Kidney epithelial cell (primary cell): ENCODE measurements at regions not wholly inside any gene's neighbourhood (a gene's known extent, or its start where the extent isn't known, plus 50 kb on each side); places are given as distances from the start of the nearest gene placed in this dataset.

Experiments used
- DNase-seq: peaks from one replicate; pipeline ENCODE4 v3.0.0-alpha.2; 2010; ENCODE audit warnings: low read depth
- H3K27me3 ChIP-seq: 2 replicates; pipeline ENCODE4 v1.6.0; 2011; ENCODE audit warnings: low read length; ENCODE audit not compliant: control insufficient read depth, insufficient read depth
- H3K36me3 ChIP-seq: 2 replicates; pipeline ENCODE4 v1.5.1; 2011; ENCODE audit warnings: low read length; ENCODE audit not compliant: control insufficient read depth, insufficient read depth
- H3K4me3 ChIP-seq: 2 replicates; pipeline ENCODE4 v1.5.1; 2011; ENCODE audit warnings: low read depth, mild to moderate bottlenecking, control low read depth, low read length
- CTCF ChIP-seq: IDR thresholded peaks from 2 replicates; pipeline ENCODE4 v1.5.1; 2011; ENCODE audit warnings: mild to moderate bottlenecking, moderate library complexity, low read length, control low read depth, inconsistent platforms; ENCODE audit not compliant: insufficient read depth, poor library complexity, severe bottlenecking

GRCh38 chr2:120599656-120600055 is 136.0 kb upstream of the GLI2 start:
- H3K4me3 ChIP-seq = no peak overlapping the region
- H3K27me3 ChIP-seq = peaks cover 16% of the 10 kb centered on the region
- no peaks in the 10 kb centered on the region for H3K36me3 ChIP-seq
- no peak for TF ChIP-seq CTCF
- no peak for DNase-seq

GRCh38 chr2:120600335-120600734 is 135.3 kb upstream of the GLI2 start:
- no peak for DNase-seq
- no peak for TF ChIP-seq CTCF

GRCh38 chr2:120600786-120601185 is 134.9 kb upstream of the GLI2 start:
- Histone ChIP-seq H3K36me3 (no peaks in the 10 kb centered on the region), H3K4me3 (no peak overlapping the region), H3K27me3 (peaks cover 13% of the 10 kb centered on the region)
- no peak for DNase-seq
- no peak for TF ChIP-seq CTCF

More at GRCh38 chr2:120600335-120600734, 135.3 kb upstream of the GLI2 start:
- H3K27me3 ChIP-seq = peaks cover 12% of the 10 kb centered on the region
- H3K4me3 ChIP-seq = no peak overlapping the region
- H3K36me3 ChIP-seq = no peaks in the 10 kb centered on the region

GRCh38 chr2:120601566-120601965 is 134.1 kb upstream of the GLI2 start:
- Histone ChIP-seq H3K36me3 (no peaks in the 10 kb centered on the region), H3K27me3 (peaks cover 20% of the 10 kb centered on the region), H3K4me3 (no peak overlapping the region)
- no peak for DNase-seq
- TF ChIP-seq CTCF = no peak

- Histone ChIP-seq H3K4me3 (no peak overlapping the region), H3K36me3 (no peaks in the 10 kb centered on the region), H3K27me3 (peaks cover 24% of the 10 kb centered on the region)
- DNase-seq = no peak
- TF ChIP-seq CTCF = no peak
These were observed 133.4 kb upstream of the GLI2 start for GRCh38 chr2:120602251-120602650.

GRCh38 chr2:120604767-120605166 is 130.9 kb upstream of the GLI2 start:
- no peaks in the 10 kb centered on the region for H3K36me3 ChIP-seq
- no peak overlapping the region for H3K4me3 ChIP-seq
- H3K27me3 ChIP-seq = peaks cover 29% of the 10 kb centered on the region
- no peak for TF ChIP-seq CTCF
- DNase-seq = no peak
